Activated T-helper 1 cell treated with anti-CD3 and anti-CD28 coated beads, Interleukin-12 subunit alpha, Interleukin-12 subunit beta, Interleukin-2, Interleukin-4 antibody, amounts not matched to agents 30 ng/mL and 10 ng/mL and 1 ng/mL, durations not matched to agents 14 hours and 24 hours and 36 hours (primary cell): ENCODE measurements at regions not wholly inside any gene's neighbourhood (a gene's known extent, or its start where the extent isn't known, plus 50 kb on each side); places are given as distances from the start of the nearest gene placed in this dataset.

Source experiments
- DNase-seq: peaks from one replicate; pipeline ENCODE4 v3.0.0; 2021; ENCODE audit warnings: low spot score
- H3K27ac Mint-ChIP-seq: one replicate; pipeline ENCODE4 v1.8.0; 2021; ENCODE audit warnings: mild to moderate bottlenecking, mixed read lengths
- H3K27me3 Mint-ChIP-seq: one replicate; pipeline ENCODE4 v1.8.0; 2022; ENCODE audit warnings: mild to moderate bottlenecking, moderate library complexity, mixed read lengths; ENCODE audit not compliant: insufficient read depth
- H3K36me3 Mint-ChIP-seq: one replicate; pipeline ENCODE4 v1.8.0; 2021; ENCODE audit warnings: low read depth, mixed read lengths
- H3K4me1 Mint-ChIP-seq: one replicate; pipeline ENCODE4 v1.8.0; 2021; ENCODE audit warnings: low read depth, mixed read lengths
- H3K4me3 Mint-ChIP-seq: one replicate; pipeline ENCODE4 v1.8.0; 2021; ENCODE audit warnings: mild to moderate bottlenecking, moderate library complexity, mixed read lengths
- H3K9me3 Mint-ChIP-seq: one replicate; pipeline ENCODE4 v1.8.0; 2021; ENCODE audit warnings: mixed read lengths
- intact Hi-C: fragments of 100-400 bp; cut with micrococcal nuclease; formaldehyde crosslinking; loops from one replicate; pipeline ENCODE4 v1.15.1; 2024

GRCh38 chr2:18379870-18380269 lies 180.6 kb downstream of the RDH14 start:
- intact Hi-C loops: loop anchor here (2.0 kb wide), 1 partner anchor 733 kb away; no protein-coding TSS in a partner anchor
- Mint-ChIP-seq H3K36me3 (no peaks in the 10 kb centered on the region), H3K4me1 (no peaks in the 10 kb centered on the region), H3K4me3 (no peak overlapping the region), H3K27ac (no peak overlapping the region), H3K27me3 (peaks cover 9% of the 10 kb centered on the region), H3K9me3 (no peaks in the 10 kb centered on the region)
- DNase-seq: no peak

GRCh38 chr2:18378020-18378653 lies 182.3 kb downstream of the RDH14 start:
- Mint-ChIP-seq H3K9me3 (no peaks in the 10 kb centered on the region), H3K4me3 (no peak overlapping the region), H3K4me1 (no peaks in the 10 kb centered on the region), H3K27ac (no peak overlapping the region), H3K36me3 (no peaks in the 10 kb centered on the region), H3K27me3 (peaks cover 9% of the 10 kb centered on the region)
- intact Hi-C loops: loop anchor here (2.0 kb wide), 1 partner anchor 731 kb away; no protein-coding TSS in a partner anchor
- DNase-seq: no peak

- intact Hi-C loops: no loop called here
- H3K27ac Mint-ChIP-seq: no peak overlapping the region
- H3K36me3 Mint-ChIP-seq: no peaks in the 10 kb centered on the region
- no peak overlapping the region for H3K4me3 Mint-ChIP-seq
- no peaks in the 10 kb centered on the region for H3K9me3 Mint-ChIP-seq
- DNase-seq: no peak
- peaks cover 5% of the 10 kb centered on the region for H3K27me3 Mint-ChIP-seq
- no peaks in the 10 kb centered on the region for H3K4me1 Mint-ChIP-seq
These were observed 183.5 kb downstream of the RDH14 start for GRCh38 chr2:18376936-18377335.

- H3K4me1 Mint-ChIP-seq: no peaks in the 10 kb centered on the region
- peaks cover 6% of the 10 kb centered on the region for H3K27me3 Mint-ChIP-seq
These were observed 186.8 kb downstream of the RDH14 start for GRCh38 chr2:18373664-18374063.

GRCh38 chr2:18373081-18373480 lies 187.4 kb downstream of the RDH14 start:
- Mint-ChIP-seq H3K9me3 (no peaks in the 10 kb centered on the region), H3K27me3 (peaks cover 6% of the 10 kb centered on the region), H3K27ac (no peak overlapping the region), H3K4me1 (no peaks in the 10 kb centered on the region), H3K4me3 (no peak overlapping the region), H3K36me3 (no peaks in the 10 kb centered on the region)
- intact Hi-C loops: no loop called here
- DNase-seq: no peak

More at GRCh38 chr2:18373664-18374063, 186.8 kb downstream of the RDH14 start:
- no peak for DNase-seq
- H3K27ac Mint-ChIP-seq: no peak overlapping the region
- intact Hi-C loops: no loop called here
- no peaks in the 10 kb centered on the region for H3K36me3 Mint-ChIP-seq
- no peak overlapping the region for H3K4me3 Mint-ChIP-seq
- H3K9me3 Mint-ChIP-seq: no peaks in the 10 kb centered on the region

- H3K4me3 Mint-ChIP-seq: no peak overlapping the region
These were observed 187.8 kb downstream of the RDH14 start for GRCh38 chr2:18372641-18373040.

GRCh38 chr2:18369760-18370159 lies 190.7 kb downstream of the RDH14 start:
- Mint-ChIP-seq H3K27me3 (peaks cover 6% of the 10 kb centered on the region), H3K4me3 (no peak overlapping the region)

More at GRCh38 chr2:18372641-18373040, 187.8 kb downstream of the RDH14 start:
- Mint-ChIP-seq H3K27me3 (peaks cover 6% of the 10 kb centered on the region), H3K27ac (no peak overlapping the region), H3K4me1 (no peaks in the 10 kb centered on the region), H3K9me3 (no peaks in the 10 kb centered on the region), H3K36me3 (no peaks in the 10 kb centered on the region)
- intact Hi-C loops: no loop called here
- DNase-seq: no peak

GRCh38 chr2:18368008-18368407 lies 192.4 kb downstream of the RDH14 start:
- H3K27ac Mint-ChIP-seq: no peak overlapping the region
- DNase-seq: no peak
- H3K4me3 Mint-ChIP-seq: no peak overlapping the region
- H3K36me3 Mint-ChIP-seq: no peaks in the 10 kb centered on the region
- H3K27me3 Mint-ChIP-seq: peaks cover 6% of the 10 kb centered on the region
- no peaks in the 10 kb centered on the region for H3K4me1 Mint-ChIP-seq
- no peaks in the 10 kb centered on the region for H3K9me3 Mint-ChIP-seq
- intact Hi-C loops: no loop called here

More at GRCh38 chr2:18369760-18370159, 190.7 kb downstream of the RDH14 start:
- no peak for DNase-seq
- H3K9me3 Mint-ChIP-seq: no peaks in the 10 kb centered on the region
- H3K27ac Mint-ChIP-seq: no peak overlapping the region
- intact Hi-C loops: no loop called here
- H3K4me1 Mint-ChIP-seq: no peaks in the 10 kb centered on the region
- H3K36me3 Mint-ChIP-seq: no peaks in the 10 kb centered on the region

- Mint-ChIP-seq H3K27me3 (peaks cover 4% of the 10 kb centered on the region), H3K36me3 (no peaks in the 10 kb centered on the region), H3K4me1 (no peaks in the 10 kb centered on the region), H3K4me3 (no peak overlapping the region), H3K9me3 (no peaks in the 10 kb centered on the region), H3K27ac (no peak overlapping the region)
- intact Hi-C loops: no loop called here
- DNase-seq: no peak
These were observed 195.1 kb downstream of the RDH14 start for GRCh38 chr2:18365342-18365741.

GRCh38 chr2:18363348-18363747 lies 197.1 kb downstream of the RDH14 start:
- H3K36me3 Mint-ChIP-seq: no peaks in the 10 kb centered on the region
- H3K4me1 Mint-ChIP-seq: no peaks in the 10 kb centered on the region
- no peak overlapping the region for H3K4me3 Mint-ChIP-seq

GRCh38 chr2:18362696-18363095 lies 197.8 kb downstream of the RDH14 start:
- Mint-ChIP-seq H3K9me3 (no peaks in the 10 kb centered on the region), H3K27me3 (no peaks in the 10 kb centered on the region), H3K36me3 (no peaks in the 10 kb centered on the region), H3K4me3 (no peak overlapping the region), H3K4me1 (no peaks in the 10 kb centered on the region), H3K27ac (no peak overlapping the region)
- intact Hi-C loops: no loop called here
- no peak for DNase-seq

More at GRCh38 chr2:18363348-18363747, 197.1 kb downstream of the RDH14 start:
- Mint-ChIP-seq H3K27me3 (no peaks in the 10 kb centered on the region), H3K9me3 (no peaks in the 10 kb centered on the region), H3K27ac (no peak overlapping the region)
- intact Hi-C loops: no loop called here
- no peak for DNase-seq

- no peaks in the 10 kb centered on the region for H3K9me3 Mint-ChIP-seq
- no peaks in the 10 kb centered on the region for H3K4me1 Mint-ChIP-seq
- H3K36me3 Mint-ChIP-seq: no peaks in the 10 kb centered on the region
- no peak overlapping the region for H3K4me3 Mint-ChIP-seq
- H3K27ac Mint-ChIP-seq: no peak overlapping the region
- intact Hi-C loops: no loop called here
- H3K27me3 Mint-ChIP-seq: no peaks in the 10 kb centered on the region
- no peak for DNase-seq
These were observed 202.9 kb downstream of the RDH14 start for GRCh38 chr2:18357537-18357936.

- intact Hi-C loops: no loop called here
- Mint-ChIP-seq H3K27me3 (no peaks in the 10 kb centered on the region), H3K36me3 (no peaks in the 10 kb centered on the region), H3K9me3 (no peaks in the 10 kb centered on the region), H3K4me1 (no peaks in the 10 kb centered on the region), H3K4me3 (no peak overlapping the region), H3K27ac (no peak overlapping the region)
- DNase-seq: no peak
These were observed 203.8 kb downstream of the RDH14 start for GRCh38 chr2:18356676-18357075.

GRCh38 chr2:18349421-18349820 lies 211.0 kb downstream of the RDH14 start:
- Mint-ChIP-seq H3K9me3 (no peaks in the 10 kb centered on the region), H3K36me3 (no peaks in the 10 kb centered on the region), H3K4me1 (no peaks in the 10 kb centered on the region), H3K27me3 (peaks cover 5% of the 10 kb centered on the region), H3K27ac (no peak overlapping the region), H3K4me3 (no peak overlapping the region)
- DNase-seq: no peak
- intact Hi-C loops: no loop called here
